Small intestine (tissue), 7 donors: ENCODE measurements at regions not wholly inside any gene's neighbourhood (a gene's known extent, or its start where the extent isn't known, plus 50 kb on each side); places are given as distances from the start of the nearest gene placed in this dataset.
A peak's percentile ranks its signal among the peaks of the same experiment; 100 is the strongest.

ENCODE experiments used
- DNase-seq, 2 donors: peaks; one replicate each; pipeline versions ENCODE4 v3.0.0 to v3.0.0-alpha.2; 2013
- FAIRE-seq: peaks from 2 replicates; lab custom pipeline; 2012; peaks lifted over from hg19 to GRCh38; lab: Jason Lieb, UNC
- H3K27ac ChIP-seq, 3 donors: one replicate each; pipeline ENCODE4 v1.5.1; 2013; ENCODE audit warnings: low read length in 2 of 3, mild to moderate bottlenecking in 2 of 3, control low read depth in 1 of 3, inconsistent platforms in 1 of 3, low read depth in 1 of 3, moderate library complexity in 1 of 3
- H3K27me3 ChIP-seq, 3 donors: one replicate each; pipeline ENCODE4 v1.6.1; 2013; ENCODE audit warnings: low read length in 3 of 3, inconsistent platforms in 1 of 3; ENCODE audit not compliant: control insufficient read depth in 3 of 3, insufficient read depth in 3 of 3
- H3K36me3 ChIP-seq, 3 donors: one replicate each; pipeline ENCODE4 v1.6.1; 2013; ENCODE audit warnings: low read length in 3 of 3, inconsistent platforms in 1 of 3, low read depth in 1 of 3, mild to moderate bottlenecking in 1 of 3, moderate library complexity in 1 of 3; ENCODE audit not compliant: control insufficient read depth in 3 of 3, insufficient read depth in 2 of 3
- H3K4me1 ChIP-seq, 3 donors: one replicate each; pipeline ENCODE4 v1.6.1; 2013; ENCODE audit warnings: low read length in 2 of 3, inconsistent platforms in 1 of 3, low read depth in 1 of 3, mild to moderate bottlenecking in 1 of 3, moderate library complexity in 1 of 3; ENCODE audit not compliant: control insufficient read depth in 3 of 3, insufficient read depth in 2 of 3
- H3K4me3 ChIP-seq, 3 donors: one replicate each; pipeline ENCODE4 v1.5.1; 2013; ENCODE audit warnings: low read length in 3 of 3, control low read depth in 1 of 3, inconsistent platforms in 1 of 3, low read depth in 1 of 3, mild to moderate bottlenecking in 1 of 3, moderate library complexity in 1 of 3
- H3K9me3 ChIP-seq, 2 donors: one replicate each; pipeline ENCODE4 v1.6.1; 2013; ENCODE audit warnings: low read depth in 1 of 2, low read length in 1 of 2; ENCODE audit not compliant: control insufficient read depth in 2 of 2, insufficient read depth in 1 of 2
- WGBS, 3 donors: extraction: QIAGEN DNeasy Blood & Tissue Kit; methylation state at CpG; one replicate each; pipeline ENCODE4 v1.1.7; 2013; 5-methylcytosine and 5-hydroxymethylcytosine counted together
- donor health status: healthy with polysubstance abuse.
- donor health status: control.
- donor health status: control.
- donor health status: Bipolar disorder and iron deficiency.
- donor health status: healthy.

- Histone ChIP-seq H3K4me1 (no peaks in the 10 kb centered on the region), H3K27me3 (no peaks in the 10 kb centered on the region), H3K4me3 (no peak overlapping the region), H3K9me3 (no peaks in the 10 kb centered on the region), H3K27ac (no peak overlapping the region), H3K36me3 (no peaks in the 10 kb centered on the region)
- WGBS, 3 donors, result 63 to 75% (median 73%) methylated on average over 4 of the region's 4 CpGs
- DNase-seq (no peak), FAIRE-seq (no peak)
Measured at GRCh38 chr5:38023371-38023770, 183.5 kb upstream of the GDNF start.

- 49 to 62% (median 49%) methylated on average over 4 of the region's 4 CpGs for WGBS, 3 donors
- Histone ChIP-seq H3K27ac (no peak overlapping the region), H3K9me3 (no peaks in the 10 kb centered on the region), H3K4me3 (no peak overlapping the region), H3K36me3 (no peaks in the 10 kb centered on the region), H3K27me3 (no peaks in the 10 kb centered on the region), H3K4me1 (no peaks in the 10 kb centered on the region)
- DNase-seq (no peak), FAIRE-seq (no peak)
Measured at GRCh38 chr5:38022631-38023030, 182.8 kb upstream of the GDNF start.

- FAIRE-seq (no peak), DNase-seq (no peak)
- Histone ChIP-seq H3K27me3 (peaks cover 0 to 2% (median 0%) of the 10 kb centered on the region in 3 donors), H3K4me1 (no peaks in the 10 kb centered on the region), H3K4me3 (no peak overlapping the region), H3K9me3 (no peaks in the 10 kb centered on the region), H3K36me3 (no peaks in the 10 kb centered on the region), H3K27ac (no peak overlapping the region)
- WGBS, 3 donors, result 63 to 78% (median 70%) methylated on average over 6 of the region's 6 CpGs
Measured at GRCh38 chr5:38018016-38018415, 178.2 kb upstream of the GDNF start.

GRCh38 chr5:38013107-38013506 lies 173.3 kb upstream of the GDNF start:
- 34 to 54% (median 42%) methylated on average over 3 of the region's 3 CpGs for WGBS, 3 donors

GRCh38 chr5:38011668-38012188 lies 171.9 kb upstream of the GDNF start:
- no peaks in the 10 kb centered on the region for H3K36me3 ChIP-seq
- no peak overlapping the region for H3K4me3 ChIP-seq
- DNase-seq, result no peak
- WGBS, 3 donors, result 47 to 76% (median 53%) methylated on average over 3 of the region's 3 CpGs
- no peak overlapping the region for H3K27ac ChIP-seq
- H3K4me1 ChIP-seq, result no peaks in the 10 kb centered on the region
- no peak for FAIRE-seq
- H3K27me3 ChIP-seq, result peaks cover 0 to 2% (median 0%) of the 10 kb centered on the region in 3 donors
- H3K9me3 ChIP-seq, result no peaks in the 10 kb centered on the region

More at GRCh38 chr5:38013107-38013506, 173.3 kb upstream of the GDNF start:
- Histone ChIP-seq H3K27me3 (peaks cover 0 to 2% (median 0%) of the 10 kb centered on the region in 3 donors), H3K27ac (no peak overlapping the region), H3K9me3 (no peaks in the 10 kb centered on the region), H3K4me3 (no peak overlapping the region), H3K4me1 (no peaks in the 10 kb centered on the region), H3K36me3 (no peaks in the 10 kb centered on the region)
- FAIRE-seq, result no peak
- no peak for DNase-seq

- Histone ChIP-seq H3K4me1 (no peaks in the 10 kb centered on the region), H3K4me3 (no peak overlapping the region), H3K27me3 (peaks cover 0 to 2% (median 0%) of the 10 kb centered on the region in 3 donors), H3K27ac (no peak overlapping the region), H3K36me3 (no peaks in the 10 kb centered on the region), H3K9me3 (no peaks in the 10 kb centered on the region)
- DNase-seq, result peak in 1 of 2 donors; percentile 11
- no peak for FAIRE-seq
- 67 to 80% (median 77%) methylated on average over 2 of the region's 2 CpGs for WGBS, 3 donors
Measured at GRCh38 chr5:38009749-38010358, 170.0 kb upstream of the GDNF start.

DNA sequence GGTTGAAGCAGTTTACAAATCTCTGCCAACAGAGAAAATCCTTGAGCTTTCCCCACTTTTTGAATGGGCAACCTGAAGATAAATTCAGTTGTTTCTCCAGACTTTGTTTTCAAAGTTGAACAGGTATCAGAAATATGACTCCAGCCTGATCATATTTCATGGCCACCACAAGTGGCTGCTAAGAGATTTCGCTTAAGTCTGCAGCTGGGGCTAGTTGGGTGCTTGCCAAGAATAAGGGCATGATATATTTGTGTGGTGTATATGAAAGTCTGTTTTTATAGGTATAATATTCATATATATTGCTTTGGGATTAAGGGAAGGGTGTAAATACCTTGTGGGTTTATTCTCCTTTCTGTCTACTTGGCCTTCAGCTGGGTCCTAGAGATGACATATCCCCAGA lies 168.4 kb upstream of the GDNF start:
- Histone ChIP-seq H3K4me3 (no peak overlapping the region), H3K4me1 (no peaks in the 10 kb centered on the region), H3K36me3 (no peaks in the 10 kb centered on the region), H3K9me3 (no peaks in the 10 kb centered on the region), H3K27ac (no peak overlapping the region), H3K27me3 (no peaks in the 10 kb centered on the region)
- DNase-seq (no peak), FAIRE-seq (no peak)
- WGBS, 3 donors, result 76 to 81% (median 79%) methylated on average over 1 of the region's 1 CpG

DNA sequence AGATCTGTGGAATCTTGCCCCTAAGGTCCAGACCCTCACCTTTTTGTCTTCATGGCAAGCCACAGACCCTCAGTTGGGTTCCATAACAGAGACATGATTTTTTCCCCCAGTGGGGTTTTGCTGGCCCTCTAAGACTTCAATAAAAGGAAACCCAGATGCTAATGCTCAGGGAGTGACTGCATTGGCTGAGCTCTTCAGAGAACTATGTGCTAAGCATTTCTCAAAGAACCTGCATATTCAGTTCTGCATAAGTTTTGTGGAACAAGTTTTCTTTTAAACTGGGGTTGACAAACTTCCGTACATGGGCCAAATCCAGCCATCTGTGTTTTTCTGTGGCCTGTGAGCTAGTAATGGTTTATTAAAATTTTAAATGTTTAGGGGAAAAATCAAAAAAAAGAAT lies 159.8 kb upstream of the GDNF start:
- FAIRE-seq (no peak), DNase-seq (no peak)
- H3K4me1 ChIP-seq, result no peaks in the 10 kb centered on the region
- no peaks in the 10 kb centered on the region for H3K9me3 ChIP-seq
- H3K27me3 ChIP-seq, result no peaks in the 10 kb centered on the region
- WGBS, 3 donors, result 84 to 88% (median 85%) methylated on average over 1 of the region's 1 CpG
- H3K4me3 ChIP-seq, result no peak overlapping the region
- no peak overlapping the region for H3K27ac ChIP-seq
- no peaks in the 10 kb centered on the region for H3K36me3 ChIP-seq

GRCh38 chr5:37996918-37997317 lies 157.1 kb upstream of the GDNF start:
- Histone ChIP-seq H3K4me1 (no peaks in the 10 kb centered on the region), H3K27me3 (no peaks in the 10 kb centered on the region), H3K9me3 (no peaks in the 10 kb centered on the region), H3K36me3 (no peaks in the 10 kb centered on the region), H3K4me3 (no peak overlapping the region), H3K27ac (no peak overlapping the region)
- FAIRE-seq (no peak), DNase-seq (no peak)
- WGBS, 3 donors, result 82 to 91% (median 87%) methylated on average over 3 of the region's 3 CpGs
